ENCODE measurements at regions not wholly inside any gene's neighbourhood (a gene's known extent, or its start where the extent isn't known, plus 50 kb on each side); places are given as distances from the start of the nearest gene placed in this dataset.

DNA sequence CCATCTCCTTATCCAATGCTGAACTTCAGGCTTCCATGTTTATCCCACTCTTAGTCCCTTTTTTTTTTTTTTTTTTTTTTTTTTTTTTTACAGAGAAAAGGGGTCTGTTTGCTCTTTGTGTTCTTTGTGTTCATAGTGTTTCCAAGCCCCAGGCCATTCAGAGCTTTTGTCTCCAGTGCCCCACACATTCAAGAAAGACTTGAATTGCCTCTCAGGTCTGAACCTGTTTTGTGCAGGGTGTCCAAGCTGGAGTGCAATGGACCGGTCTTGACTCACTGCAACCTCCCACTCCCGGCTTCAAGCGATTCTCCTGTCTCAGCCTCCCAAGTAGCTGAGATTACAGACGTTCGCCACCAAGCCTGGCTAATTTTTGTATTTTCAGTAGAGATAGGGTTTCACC is 191.2 kb downstream of the PALM2AKAP2 start:
- no peak overlapping the region for H3K27ac ChIP-seq
- no peak overlapping the region for H3K4me3 ChIP-seq
- H3K9me3 ChIP-seq: no peaks in the 10 kb centered on the region
- TF ChIP-seq CTCF (IDR thresholded peaks at IDR 0.05): no peak
- peaks cover 0 to 36% of the 10 kb centered on the region in 2 donors for H3K4me1 ChIP-seq
- no peak for DNase-seq (ENCODE audit: low spot score)
- H3K36me3 ChIP-seq: no peaks in the 10 kb centered on the region
- H3K27me3 ChIP-seq: no peaks in the 10 kb centered on the region

- no peaks in the 10 kb centered on the region for H3K9me3 ChIP-seq
- H3K4me1 ChIP-seq: peaks cover 0 to 36% of the 10 kb centered on the region in 2 donors
- no peaks in the 10 kb centered on the region for H3K27me3 ChIP-seq
- H3K36me3 ChIP-seq: no peaks in the 10 kb centered on the region
- no peak for TF ChIP-seq CTCF (IDR thresholded peaks at IDR 0.05)
- H3K4me3 ChIP-seq: no peak overlapping the region
- H3K27ac ChIP-seq: no peak overlapping the region
- no peak for DNase-seq (ENCODE audit: low spot score)
Observed at GRCh38 chr9:109972026-109972882, 192.3 kb downstream of the PALM2AKAP2 start.

GRCh38 chr9:109973336-109973735 is 193.3 kb downstream of the PALM2AKAP2 start:
- H3K27ac ChIP-seq: no peak overlapping the region
- H3K4me1 ChIP-seq: peaks cover 0 to 30% of the 10 kb centered on the region in 2 donors
- no peaks in the 10 kb centered on the region for H3K9me3 ChIP-seq
- H3K27me3 ChIP-seq: no peaks in the 10 kb centered on the region
- no peak for DNase-seq (ENCODE audit: low spot score)
- H3K4me3 ChIP-seq: no peak overlapping the region
- no peaks in the 10 kb centered on the region for H3K36me3 ChIP-seq
- TF ChIP-seq CTCF (IDR thresholded peaks at IDR 0.05): no peak

GRCh38 chr9:109974143-109974917 is 194.3 kb downstream of the PALM2AKAP2 start:
- H3K36me3 ChIP-seq: no peaks in the 10 kb centered on the region
- TF ChIP-seq CTCF (IDR thresholded peaks at IDR 0.05): no peak
- peaks cover 0 to 20% of the 10 kb centered on the region in 2 donors for H3K4me1 ChIP-seq
- DNase-seq (ENCODE audit: low spot score): no peak
- H3K9me3 ChIP-seq: no peaks in the 10 kb centered on the region
- H3K27ac ChIP-seq: no peak overlapping the region
- H3K27me3 ChIP-seq: no peaks in the 10 kb centered on the region
- no peak overlapping the region for H3K4me3 ChIP-seq

DNA sequence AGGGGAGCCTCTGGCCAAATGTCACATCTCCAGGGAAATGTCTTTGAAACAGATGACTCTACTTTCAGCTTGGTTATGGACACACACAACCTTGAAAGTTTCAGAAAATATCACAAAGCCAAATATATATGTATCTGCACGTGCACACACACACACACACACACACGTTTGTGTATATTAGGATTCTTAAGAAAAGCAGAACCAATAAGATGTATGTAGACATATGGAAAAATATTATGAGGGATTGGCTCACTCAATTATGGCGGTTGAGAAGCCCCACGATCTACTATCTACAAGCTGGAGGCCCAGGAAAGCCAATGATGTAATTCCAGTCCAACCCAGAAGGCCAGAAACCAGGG is 194.9 kb downstream of the PALM2AKAP2 start:
- Histone ChIP-seq H3K27ac (no peak overlapping the region), H3K9me3 (no peaks in the 10 kb centered on the region), H3K36me3 (no peaks in the 10 kb centered on the region), H3K4me1 (peaks cover 0 to 14% of the 10 kb centered on the region in 2 donors), H3K27me3 (no peaks in the 10 kb centered on the region), H3K4me3 (no peak overlapping the region)
- no peak for DNase-seq (ENCODE audit: low spot score)
- no peak for TF ChIP-seq CTCF (IDR thresholded peaks at IDR 0.05)
